Eye (tissue), 1 donor: ENCODE measurements at regions not wholly inside any gene's neighbourhood (a gene's known extent, or its start where the extent isn't known, plus 50 kb on each side); places are given as distances from the start of the nearest gene placed in this dataset.

Experiments used
- DNase-seq: peaks from one replicate; pipeline ENCODE4 v3.0.0-alpha.2; 2015

DNA sequence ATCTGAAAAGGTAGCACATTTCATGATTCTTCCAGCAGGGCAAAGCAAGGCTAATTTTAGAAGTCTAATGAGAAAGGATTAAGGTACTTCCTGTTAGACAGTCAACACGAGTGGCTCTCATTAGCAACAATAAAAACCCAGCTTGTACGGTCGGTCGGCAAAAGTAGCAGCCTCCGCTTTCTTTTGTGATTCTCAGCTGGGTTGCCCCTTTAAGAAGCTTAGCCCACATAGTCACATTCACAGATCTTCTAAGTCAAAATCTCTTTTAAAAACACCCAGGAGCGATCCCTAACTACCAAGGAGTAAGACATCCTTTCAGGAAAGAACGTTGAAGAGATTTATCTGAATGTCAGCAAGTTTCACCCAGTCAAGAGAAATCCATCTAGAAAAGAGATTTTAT, 684.8 kb downstream of the DIAPH3 start:
- DNase-seq, result peak; percentile 39

DNA sequence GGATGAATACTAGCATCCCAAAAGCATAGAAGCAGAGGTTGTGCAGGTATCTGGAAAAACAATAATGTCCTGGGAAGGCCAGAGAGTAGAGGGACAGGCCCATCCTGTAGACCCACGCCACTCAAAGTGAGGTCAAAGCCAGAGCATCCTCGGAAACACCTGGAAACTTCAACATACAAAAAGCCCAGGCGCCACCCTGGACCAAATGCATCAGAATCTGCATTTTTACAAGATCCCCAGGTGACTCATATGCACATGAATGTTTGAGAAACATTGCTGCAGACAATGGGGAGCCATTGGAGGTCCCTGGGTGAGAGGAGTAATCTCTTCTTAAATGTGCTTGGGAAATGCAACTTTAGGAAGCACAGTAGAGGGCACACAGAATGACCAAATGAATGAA, 684.1 kb downstream of the DIAPH3 start:
- DNase-seq, result no peak

DNA sequence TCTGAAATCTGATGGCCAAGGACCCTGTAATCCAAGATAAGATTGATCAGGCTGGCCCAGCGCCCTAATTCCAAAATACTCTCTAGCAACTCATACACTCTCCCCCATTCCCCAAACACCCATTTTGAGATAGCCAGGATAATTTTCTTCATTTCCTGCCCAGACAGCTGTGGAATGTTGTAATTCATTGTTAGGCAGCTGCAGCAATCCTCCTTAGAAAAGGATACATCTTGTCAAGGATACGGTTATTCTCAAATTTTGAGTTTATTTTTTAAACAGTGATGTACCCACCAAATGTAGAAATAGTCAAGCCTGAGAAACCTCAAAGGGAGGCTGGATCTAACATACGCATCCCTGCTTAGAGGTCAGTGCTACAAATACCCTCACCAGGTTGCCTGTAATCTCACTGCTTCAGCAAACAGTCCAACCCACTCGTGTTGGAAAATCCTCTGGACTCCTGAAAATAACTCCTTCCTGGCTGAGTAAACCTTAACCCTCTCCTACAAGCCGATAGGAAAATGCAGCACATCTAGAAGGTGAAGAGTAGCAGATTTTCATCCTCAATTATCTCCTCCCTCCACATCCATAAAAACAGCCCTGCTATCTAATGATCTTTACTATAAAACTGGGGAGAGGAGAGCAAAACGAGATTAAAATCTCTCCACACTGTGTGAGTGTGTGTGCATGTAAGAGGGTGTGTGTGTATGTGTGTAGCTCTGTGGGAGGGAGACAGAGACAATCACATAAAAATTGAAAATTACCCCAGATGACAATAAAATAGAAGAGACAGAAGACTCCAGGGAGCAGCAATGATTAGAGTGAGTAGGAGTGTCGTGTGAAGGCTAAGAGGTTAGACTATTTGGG, 683.1 kb downstream of the DIAPH3 start:
- peak; percentile 28 for DNase-seq

DNA sequence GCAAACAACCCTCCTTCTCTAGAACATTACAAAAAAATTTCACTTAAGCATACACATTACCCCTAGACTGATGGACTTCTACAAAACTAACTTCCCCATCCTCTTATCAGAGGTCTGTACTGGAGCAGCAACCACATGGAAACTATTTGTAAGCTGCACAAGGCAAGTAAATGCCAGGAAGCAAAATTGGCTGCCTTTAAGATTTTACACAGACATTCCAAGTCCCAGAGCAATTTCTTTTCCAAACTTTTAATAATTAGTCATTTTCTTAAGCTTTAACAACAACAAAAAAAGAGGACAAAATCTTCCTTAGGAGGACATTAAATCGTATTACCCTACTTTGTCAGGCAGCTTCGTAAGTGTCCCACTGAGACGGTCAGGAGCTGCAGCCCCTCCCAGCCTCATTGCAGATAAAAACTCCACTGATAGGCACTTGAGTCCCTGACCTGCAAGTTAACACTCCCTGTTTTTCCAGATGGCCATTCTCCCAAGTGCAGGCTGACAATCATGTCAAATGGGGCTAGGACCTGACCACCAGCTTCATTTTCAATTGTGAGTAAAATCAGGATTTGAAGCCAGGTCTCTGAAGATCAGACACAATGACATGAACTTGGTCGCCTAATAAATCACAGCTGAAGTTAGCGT, 680.1 kb downstream of the DIAPH3 start:
- no peak for DNase-seq

DNA sequence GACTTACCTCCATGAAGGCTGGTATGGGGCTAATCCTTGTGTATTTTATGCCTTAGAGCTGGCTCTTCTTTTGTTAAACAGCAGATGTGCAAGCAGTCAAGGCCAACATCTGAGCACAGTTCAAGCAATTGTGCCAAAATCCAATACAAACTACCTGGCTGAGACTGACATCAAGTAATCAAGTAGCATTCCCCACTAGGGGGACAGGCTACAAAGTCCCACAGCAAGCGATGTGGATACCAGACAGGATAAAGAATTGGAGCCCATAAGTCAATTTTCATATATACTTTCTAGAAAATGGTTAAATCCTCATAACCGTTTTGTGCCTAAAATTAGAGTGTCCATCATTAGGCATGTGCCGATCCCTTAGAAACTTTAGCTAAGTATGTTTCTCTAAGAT, 675.8 kb downstream of the DIAPH3 start:
- no peak for DNase-seq

DNA sequence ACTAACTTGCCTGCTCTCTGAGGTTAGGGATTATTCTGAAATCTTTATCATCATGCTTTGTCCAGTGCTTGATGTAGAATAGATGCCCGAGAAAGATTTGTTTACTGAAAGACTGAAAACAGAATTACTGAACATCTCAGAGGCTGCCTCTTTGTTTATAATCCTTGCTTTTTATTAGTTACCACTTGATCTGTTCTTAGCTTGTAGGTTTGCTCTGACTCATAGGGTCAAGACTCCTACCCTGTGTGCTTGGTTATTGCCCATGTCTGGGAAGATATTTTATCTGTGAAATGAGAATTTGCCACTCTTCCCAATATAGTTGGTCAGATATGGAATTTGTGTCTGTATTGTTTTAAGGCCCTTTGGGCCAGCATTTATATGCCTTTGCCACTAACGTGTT, 675.3 kb downstream of the DIAPH3 start:
- no peak for DNase-seq

DNA sequence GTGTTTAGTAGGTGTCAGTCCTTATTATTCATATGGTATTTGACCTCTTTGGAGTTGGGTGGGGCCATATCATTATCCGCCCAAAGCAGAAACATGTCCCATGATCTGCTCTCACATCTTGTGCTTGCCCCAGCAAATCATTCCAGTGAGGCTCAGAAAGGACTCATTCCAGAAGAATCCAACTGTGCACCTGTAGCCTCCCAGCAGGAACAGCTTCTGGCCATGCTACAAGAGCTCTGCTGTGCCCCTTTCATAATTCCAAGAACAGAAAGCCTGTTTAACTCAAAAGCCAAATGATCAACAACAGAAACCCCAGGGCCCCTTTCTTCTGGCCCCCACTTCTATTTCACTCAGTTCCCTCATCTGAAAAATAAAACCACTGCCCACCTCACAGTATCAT, 673.1 kb downstream of the DIAPH3 start:
- DNase-seq, result no peak

DNA sequence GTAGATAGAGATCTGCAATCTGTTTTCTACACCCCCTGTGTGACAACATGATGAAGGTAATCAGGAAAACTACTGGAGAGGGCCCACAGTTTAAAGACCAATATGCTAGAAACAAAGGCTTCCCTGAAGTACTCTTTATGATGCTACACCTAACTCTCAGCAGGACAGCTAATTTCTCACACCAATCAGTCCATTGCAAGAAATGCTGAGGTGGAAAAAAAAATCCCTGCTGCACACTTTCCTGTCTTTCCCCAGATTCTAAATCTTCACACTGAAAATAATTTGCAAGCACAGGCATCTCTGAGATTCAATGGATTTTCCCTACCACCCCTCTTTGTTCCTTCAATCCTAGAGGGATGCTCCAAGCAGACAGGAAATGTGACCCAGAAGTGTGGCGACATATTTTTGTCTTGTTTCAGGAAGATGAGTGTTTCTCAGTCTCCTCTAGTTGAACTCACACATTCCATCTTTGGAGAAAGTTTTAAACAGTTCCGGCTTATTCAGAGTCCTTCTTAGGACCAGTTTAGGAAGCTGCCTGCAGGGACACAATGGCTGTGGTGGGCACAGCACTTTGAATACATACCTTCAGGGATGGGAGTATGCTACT, 671.6 kb downstream of the DIAPH3 start:
- no peak for DNase-seq

DNA sequence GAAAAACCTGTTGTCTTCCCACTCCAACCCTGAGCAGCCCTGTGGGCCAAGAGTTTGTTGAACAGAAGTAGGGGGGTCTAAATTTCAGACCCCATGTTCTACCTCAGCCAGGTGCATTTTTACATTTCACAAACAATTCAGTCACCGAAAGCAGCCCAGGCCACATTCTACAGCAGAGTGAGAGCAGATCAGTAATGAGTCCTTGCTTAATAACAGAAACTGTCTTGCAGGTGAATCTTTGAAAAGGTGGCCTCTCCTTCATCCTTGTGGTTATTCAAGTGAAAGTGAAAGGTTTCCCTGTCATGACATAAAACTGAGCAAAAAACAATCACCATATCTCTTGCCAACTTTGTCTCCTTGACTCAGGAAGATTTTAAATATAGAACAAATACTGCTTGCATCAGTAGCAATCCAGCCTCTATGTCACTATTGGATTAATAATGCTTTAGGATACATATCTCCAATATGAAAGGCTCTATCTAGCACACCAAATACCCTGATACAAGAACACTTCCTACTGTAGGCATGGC, 670.2 kb downstream of the DIAPH3 start:
- DNase-seq, result no peak

DNA sequence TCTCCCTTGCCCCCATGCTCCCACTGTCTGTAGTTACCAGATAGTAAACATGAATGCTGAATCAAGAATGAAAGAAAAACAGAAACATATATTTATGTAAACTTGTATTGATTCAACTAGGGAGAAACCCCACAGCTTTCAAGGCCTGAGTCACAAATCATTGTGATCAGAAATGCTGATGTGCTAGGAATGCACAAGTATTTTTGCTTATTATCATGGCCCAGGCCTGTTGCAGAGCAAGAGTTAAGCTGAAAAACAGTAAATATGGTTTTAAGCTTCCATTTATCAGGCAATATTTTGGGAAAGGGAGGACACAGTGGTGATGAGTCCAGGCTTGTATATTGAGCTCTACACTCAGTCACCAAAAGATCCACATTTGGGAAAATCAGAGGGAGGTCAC, 669.6 kb downstream of the DIAPH3 start:
- no peak for DNase-seq

DNA sequence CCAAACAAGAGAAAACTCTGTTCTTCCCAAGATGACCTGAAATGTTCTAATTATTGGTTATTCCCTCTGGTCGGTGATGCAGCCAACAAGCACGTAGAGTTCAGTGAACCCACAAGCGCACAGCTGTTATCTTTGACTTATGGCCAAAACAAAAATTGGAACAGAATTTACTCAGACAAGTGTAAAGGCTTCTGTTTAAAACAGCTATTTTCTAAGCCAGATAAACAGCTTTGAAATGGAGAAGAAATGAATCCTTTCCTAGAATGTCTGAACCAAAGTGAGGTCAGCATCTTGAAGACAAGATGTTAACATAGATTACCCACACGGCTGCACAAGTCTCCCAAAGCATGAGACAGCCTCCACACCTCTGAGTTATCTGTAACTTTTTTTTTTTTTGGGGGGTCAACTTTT, 669.2 kb downstream of the DIAPH3 start:
- DNase-seq, result peak; percentile 69

DNA sequence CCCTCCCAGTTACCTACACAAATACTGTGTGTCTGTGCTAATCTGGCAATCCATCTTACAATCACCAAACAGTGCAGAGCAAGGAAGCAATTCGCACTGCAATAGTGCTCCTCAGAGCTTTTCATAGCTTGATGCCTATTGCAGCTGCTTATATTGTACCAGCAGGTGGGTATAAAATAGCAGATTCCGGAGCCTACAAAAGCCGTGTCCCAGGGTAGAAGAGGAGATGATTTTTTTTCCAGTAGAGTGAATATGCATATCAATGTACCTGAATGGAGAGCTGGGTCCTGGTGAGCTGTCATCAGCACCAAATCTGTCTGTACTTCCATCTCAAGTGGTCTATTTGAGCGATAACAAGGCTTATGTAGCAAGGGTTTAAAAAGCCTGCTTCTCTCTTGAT, 668.4 kb downstream of the DIAPH3 start:
- peak; percentile 33 for DNase-seq

DNA sequence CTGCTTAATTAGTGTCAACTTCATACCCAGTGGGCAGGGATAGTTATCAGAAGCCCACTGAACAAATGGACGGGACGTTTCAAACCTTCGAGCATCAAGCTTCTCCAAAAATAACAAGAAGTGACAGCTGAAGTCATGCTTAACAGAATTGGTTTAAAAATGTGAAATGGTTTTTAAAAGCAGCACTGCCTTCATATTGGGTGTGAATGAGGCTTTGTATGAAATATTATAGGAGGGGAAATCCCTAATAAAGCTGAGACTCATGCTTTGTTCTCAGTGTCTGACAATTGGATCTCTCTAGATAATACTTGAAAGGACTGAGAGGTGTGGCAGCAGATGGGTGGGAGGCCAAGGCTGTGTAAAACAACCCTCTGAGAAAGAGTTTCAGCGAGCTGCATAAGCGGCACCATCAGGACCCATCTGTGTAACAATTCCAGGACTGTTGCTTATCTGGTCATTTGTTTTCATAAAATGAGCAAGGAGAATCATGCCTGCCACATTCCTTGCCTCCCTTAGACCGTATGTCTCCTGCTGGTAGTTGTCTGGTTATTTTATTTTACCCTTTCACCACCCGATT, 667.7 kb downstream of the DIAPH3 start:
- DNase-seq, result peak; percentile 86

DNA sequence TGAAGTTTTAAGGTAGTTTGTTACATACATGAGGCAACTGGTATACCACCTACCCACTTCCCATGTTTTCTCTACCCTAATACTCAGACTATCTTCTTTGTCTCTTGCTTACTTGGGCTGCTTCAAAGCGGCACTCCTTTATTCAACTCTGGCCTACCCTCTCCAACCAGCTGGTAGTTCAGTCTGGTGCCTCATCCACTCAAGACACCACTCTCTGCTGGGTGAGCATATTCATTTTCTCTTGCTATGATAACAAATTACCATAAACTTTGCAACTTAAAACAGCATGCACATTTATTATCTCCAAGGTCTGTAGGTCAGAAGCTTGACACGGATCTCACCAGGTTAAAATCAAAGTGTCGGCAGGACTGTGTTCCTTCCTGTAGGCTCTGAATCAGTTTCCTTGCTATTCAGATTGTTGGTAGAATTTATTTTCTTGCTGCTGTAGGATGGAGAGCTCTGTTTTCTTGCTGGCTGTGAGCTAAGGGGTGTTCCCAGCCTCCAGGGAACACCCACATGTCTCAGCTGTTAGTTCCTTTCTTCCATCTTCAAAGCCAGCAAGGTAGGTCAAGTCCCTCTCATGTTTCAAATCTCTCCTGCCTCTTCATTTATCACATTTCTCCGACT, 666.0 kb downstream of the DIAPH3 start:
- no peak for DNase-seq

DNA sequence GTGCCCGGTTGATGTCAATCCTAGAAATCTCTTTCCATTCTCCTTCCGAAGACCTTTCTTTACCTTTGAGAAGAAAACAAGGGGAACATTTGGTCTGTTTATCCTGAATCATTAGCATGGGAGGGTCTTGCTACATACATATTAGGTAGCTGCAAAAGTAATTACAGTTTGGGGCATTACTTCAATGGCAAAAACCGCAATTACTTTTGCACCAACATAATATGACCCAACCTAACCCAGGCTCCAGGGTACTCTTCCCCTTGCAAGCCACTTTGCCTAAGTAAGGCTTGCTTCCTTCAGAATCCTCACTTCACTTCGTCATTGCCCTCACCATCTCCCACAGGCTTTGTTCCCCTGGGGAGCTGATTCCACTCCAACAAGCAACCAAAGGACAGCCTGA, 662.7 kb downstream of the DIAPH3 start:
- no peak for DNase-seq

DNA sequence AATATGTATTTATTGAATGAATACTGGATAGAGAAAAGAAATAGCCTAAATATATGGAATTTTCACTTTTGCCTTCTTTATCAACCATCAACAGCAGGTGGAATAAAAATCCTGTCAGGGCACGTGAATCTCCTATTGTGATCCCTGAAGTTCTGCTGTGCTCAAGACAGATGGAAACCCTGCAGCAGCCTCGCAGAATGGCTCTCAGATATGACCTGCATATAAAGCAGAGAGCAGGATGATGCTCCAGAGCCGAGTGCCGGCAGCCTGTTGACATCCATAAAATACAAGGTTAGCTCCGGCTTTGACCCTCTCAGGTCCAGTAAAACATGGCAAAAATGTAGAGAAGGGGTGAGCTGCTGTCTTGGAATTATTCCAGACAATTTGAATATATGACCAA, 659.3 kb downstream of the DIAPH3 start:
- no peak for DNase-seq

DNA sequence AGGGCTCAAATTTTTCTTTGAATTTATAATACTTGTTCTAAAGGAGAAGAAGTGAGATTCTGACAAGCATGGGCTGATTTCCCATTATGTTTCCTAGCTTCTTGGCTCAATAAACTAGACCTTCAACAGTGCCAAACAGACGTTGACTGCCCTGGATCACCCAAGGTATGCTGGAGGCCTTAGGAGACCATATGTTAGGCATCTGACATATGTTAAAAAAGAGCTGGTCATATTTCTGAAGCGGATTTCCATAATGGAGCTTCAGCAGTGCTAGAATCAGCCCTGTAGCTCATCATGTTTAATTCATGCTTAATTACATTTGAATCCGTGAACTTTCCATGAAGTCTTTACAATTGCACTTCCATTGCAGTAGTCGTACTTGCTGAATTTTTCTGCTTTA, 653.3 kb downstream of the DIAPH3 start:
- DNase-seq, result no peak

DNA sequence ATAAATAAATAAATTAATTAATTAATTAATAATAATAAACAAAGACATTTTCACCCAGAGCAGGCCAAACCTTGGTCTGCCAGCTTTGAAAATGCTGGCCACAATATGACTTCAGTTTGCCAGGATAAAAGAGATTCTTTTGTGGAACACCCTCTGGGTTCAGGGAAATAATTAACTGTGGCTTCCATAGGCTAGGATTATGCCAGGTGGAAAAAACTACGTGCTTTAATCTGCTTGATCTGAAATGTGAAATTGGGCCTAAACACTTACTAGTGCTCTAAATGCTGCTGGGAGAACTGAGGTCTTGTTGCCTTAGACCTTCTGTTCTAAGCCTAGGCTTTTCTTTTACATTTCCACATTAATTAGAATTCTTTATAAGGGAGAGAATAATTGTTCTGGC, 650.0 kb downstream of the DIAPH3 start:
- no peak for DNase-seq

DNA sequence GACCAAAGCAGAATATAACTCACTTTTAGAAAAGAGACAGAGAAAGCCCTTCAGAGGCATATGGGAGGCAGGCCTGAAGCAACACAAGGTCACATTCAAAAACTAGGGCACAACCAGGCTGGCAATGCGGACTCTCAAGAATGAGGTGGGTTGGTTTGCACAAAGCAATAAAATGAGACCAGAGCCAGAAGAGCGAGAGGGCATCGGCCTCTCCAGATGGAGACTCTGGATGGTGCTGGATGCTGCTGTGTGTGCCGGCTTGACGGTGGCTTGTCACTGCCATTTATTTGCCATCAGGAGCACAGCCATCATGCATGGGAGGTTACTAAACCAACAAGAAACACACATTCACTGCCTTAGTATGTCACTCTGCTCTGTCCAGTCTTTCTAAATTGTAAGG, 649.4 kb downstream of the DIAPH3 start:
- no peak for DNase-seq

DNA sequence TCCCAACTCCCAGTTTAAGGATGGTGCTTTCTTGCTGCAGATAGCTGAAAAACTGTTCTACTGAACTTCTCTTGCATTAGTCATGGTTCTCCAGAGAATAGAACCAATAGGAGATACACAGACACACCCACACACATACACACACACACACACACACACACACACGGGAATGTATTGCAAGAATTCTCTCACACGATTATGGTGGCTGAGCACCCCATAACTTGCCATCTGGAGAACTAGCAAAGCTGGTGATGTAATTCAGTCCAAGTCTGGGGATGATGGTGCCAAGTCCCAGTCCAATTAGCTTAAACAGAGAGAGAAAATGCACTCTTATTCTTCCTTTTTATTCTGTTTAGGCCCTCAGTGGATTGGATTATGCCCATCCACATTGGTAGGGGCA, 643.9 kb downstream of the DIAPH3 start:
- no peak for DNase-seq

DNA sequence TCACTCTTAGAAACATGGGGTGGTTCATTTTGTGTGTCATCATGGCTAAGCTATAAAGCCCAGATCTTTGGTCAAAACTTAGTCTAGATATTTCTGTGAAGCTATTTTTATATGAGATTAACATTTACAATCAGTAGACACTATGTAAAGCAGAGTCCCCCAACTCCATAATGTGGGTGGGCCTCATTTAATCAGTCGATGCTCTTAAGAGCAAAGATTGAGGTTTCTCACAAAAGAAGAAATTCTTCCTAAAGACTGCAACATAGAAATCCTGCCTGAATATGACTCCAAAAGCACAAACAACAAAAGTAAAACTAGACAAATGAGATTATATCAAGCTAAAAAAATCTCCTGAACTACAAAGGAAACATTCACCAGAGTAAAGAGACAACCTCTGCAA, 642.2 kb downstream of the DIAPH3 start:
- DNase-seq, result no peak

DNA sequence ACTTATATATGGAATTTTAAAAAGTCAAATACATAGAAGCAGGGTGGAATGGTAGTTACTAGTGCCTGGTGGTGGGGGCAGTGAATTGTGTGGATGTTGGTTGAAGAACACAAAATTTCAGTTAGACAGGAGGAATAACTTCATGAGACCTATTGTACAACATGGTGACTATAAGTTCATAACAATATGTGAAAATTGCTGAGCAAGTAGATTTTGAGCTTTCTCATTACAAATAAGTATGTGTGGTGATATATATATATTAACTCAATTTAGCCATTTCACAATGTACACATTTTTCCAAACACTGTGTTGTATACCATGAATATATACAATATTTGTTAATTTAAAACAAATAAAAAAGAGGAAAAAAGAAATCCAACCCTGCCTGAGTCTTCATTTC, 641.1 kb downstream of the DIAPH3 start:
- no peak for DNase-seq

DNA sequence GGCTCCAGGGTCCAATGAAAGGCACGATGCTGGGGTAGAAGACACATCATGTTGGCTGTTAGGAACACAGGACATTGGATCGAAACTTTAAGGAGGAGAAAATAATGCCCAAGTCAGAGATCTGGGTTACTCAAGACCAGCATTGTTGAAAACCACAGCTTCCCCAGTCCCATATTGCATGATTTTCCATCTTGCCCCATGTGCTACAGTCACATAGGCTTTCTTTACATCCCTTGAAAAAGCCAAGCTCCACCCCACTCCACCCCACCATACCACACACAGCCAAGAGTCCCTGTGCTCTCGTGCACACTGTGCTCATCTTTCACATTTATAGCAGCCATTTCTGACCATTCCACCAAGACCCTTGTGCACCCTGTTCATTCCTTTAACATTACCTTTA, 636.2 kb downstream of the DIAPH3 start:
- DNase-seq, result no peak
